ENCODE measurements at regions not wholly inside any gene's neighbourhood (a gene's known extent, or its start where the extent isn't known, plus 50 kb on each side); places are given as distances from the start of the nearest gene placed in this dataset.

GRCh38 chr20:60085551-60086132, 127.4 kb downstream of the CDH26 start:
- H3K4me3 ChIP-seq (ENCODE audit: low read depth, low read length): no peak overlapping the region
- no peak for DNase-seq (ENCODE audit: low read depth, low spot score)
- TF ChIP-seq, protein P1, sequence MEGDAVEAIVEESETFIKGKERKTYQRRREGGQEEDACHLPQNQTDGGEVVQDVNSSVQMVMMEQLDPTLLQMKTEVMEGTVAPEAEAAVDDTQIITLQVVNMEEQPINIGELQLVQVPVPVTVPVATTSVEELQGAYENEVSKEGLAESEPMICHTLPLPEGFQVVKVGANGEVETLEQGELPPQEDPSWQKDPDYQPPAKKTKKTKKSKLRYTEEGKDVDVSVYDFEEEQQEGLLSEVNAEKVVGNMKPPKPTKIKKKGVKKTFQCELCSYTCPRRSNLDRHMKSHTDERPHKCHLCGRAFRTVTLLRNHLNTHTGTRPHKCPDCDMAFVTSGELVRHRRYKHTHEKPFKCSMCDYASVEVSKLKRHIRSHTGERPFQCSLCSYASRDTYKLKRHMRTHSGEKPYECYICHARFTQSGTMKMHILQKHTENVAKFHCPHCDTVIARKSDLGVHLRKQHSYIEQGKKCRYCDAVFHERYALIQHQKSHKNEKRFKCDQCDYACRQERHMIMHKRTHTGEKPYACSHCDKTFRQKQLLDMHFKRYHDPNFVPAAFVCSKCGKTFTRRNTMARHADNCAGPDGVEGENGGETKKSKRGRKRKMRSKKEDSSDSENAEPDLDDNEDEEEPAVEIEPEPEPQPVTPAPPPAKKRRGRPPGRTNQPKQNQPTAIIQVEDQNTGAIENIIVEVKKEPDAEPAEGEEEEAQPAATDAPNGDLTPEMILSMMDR (IDR thresholded peaks at IDR 0.05; ENCODE audit: low read depth, low read length): no peak
- in situ Hi-C loops (cut with HindIII; ENCODE audit: low sequenced_read_pairs): no loop called here

- DNase-seq (ENCODE audit: low read depth, low spot score): no peak
- in situ Hi-C loops (cut with HindIII; ENCODE audit: low sequenced_read_pairs): no loop called here
- TF ChIP-seq, protein P1 (IDR thresholded peaks at IDR 0.05; ENCODE audit: low read depth, low read length): no peak
- H3K4me3 ChIP-seq (ENCODE audit: low read depth, low read length): no peak overlapping the region
Observed at GRCh38 chr20:60086821-60087562, 128.8 kb downstream of the CDH26 start.

DNA sequence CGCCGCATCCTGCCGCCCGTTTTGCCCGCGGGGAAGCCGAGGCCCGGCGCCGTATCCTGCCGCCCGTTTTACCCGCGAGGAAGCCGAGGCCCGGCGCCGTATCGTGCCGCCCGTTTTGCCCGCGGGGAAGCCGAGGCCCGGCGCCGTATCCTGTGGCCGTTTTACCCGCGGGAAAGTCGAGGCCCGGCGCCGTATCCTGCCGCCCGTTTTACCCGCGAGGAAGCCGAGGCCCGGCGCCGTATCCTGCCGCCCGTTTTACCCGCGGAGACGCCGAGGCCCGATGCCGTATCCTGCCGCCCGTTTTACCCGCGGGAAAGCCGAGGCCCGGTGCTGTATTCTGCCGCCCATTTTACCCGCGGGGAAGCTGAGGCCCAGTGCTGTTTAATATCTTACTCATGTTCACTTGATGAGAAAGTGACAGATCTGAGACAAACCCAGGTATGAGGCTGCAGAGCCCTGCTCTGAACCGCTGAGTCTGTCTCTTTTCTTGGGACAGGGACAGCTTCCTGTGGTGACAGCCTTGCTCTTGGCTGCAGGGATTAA, 129.4 kb downstream of the CDH26 start:
- H3K4me3 ChIP-seq (ENCODE audit: low read depth, low read length): no peak overlapping the region
- TF ChIP-seq, protein P1 (IDR thresholded peaks at IDR 0.05; ENCODE audit: low read depth, low read length): no peak
- no peak for DNase-seq (ENCODE audit: low read depth, low spot score)
- in situ Hi-C loops (cut with HindIII; ENCODE audit: low sequenced_read_pairs): no loop called here

DNA sequence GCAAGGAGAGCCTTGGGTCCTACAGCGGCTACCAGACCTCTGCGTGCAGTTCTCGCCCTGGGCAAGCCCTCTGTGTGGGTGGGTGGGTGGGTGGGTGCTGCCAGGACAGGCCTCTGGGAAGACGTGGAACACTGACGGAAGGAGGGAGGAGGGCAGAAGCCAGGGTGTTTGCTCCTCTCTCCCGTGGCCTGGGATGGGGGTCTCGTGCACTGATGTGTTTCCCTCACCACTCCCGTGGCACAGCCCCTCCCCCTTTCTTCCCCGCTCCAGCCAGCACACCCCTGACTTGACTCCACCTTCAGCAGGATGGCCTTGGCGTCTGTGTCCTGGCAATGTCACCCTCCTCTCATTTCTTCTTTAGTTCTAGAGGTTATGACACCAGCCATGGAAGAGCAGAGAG, 130.0 kb downstream of the CDH26 start:
- TF ChIP-seq, protein P1 (IDR thresholded peaks at IDR 0.05; ENCODE audit: low read depth, low read length): no peak
- in situ Hi-C loops (cut with HindIII; ENCODE audit: low sequenced_read_pairs): no loop called here
- no peak overlapping the region for H3K4me3 ChIP-seq (ENCODE audit: low read depth, low read length)
- DNase-seq (ENCODE audit: low read depth, low spot score): no peak

GRCh38 chr20:60090631-60091030, 132.4 kb downstream of the CDH26 start:
- TF ChIP-seq, protein P1 (IDR thresholded peaks at IDR 0.05; ENCODE audit: low read depth, low read length): no peak

DNA sequence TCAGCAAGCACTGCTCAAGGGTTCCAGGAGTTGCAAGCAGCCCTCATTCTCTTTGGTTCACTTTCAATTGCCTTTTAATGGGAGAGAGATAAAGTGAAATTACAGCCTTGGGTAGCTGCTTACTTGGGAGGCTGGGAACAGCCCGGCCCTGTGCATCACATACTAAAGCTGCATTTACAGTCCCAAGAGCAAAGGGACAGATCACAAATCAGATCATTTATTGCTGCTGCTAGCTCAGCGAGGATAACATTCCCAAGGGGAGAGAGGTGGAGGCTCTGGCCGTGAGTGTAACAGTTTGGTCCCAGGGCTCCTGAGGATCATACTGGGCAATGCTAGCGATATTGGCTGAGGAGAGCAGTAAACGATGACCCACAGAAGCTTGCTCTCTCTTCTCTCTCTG, 133.1 kb downstream of the CDH26 start:
- in situ Hi-C loops (cut with HindIII; ENCODE audit: low sequenced_read_pairs): no loop called here
- no peak for DNase-seq (ENCODE audit: low read depth, low spot score)
- TF ChIP-seq, protein P1 (IDR thresholded peaks at IDR 0.05; ENCODE audit: low read depth, low read length): no peak
- H3K4me3 ChIP-seq (ENCODE audit: low read depth, low read length): no peak overlapping the region

More at GRCh38 chr20:60090631-60091030, 132.4 kb downstream of the CDH26 start:
- in situ Hi-C loops (cut with HindIII; ENCODE audit: low sequenced_read_pairs): no loop called here
- no peak overlapping the region for H3K4me3 ChIP-seq (ENCODE audit: low read depth, low read length)
- DNase-seq (ENCODE audit: low read depth, low spot score): no peak
